ENCODE measurements at regions not wholly inside any gene's neighbourhood (a gene's known extent, or its start where the extent isn't known, plus 50 kb on each side); places are given as distances from the start of the nearest gene placed in this dataset.

DNA sequence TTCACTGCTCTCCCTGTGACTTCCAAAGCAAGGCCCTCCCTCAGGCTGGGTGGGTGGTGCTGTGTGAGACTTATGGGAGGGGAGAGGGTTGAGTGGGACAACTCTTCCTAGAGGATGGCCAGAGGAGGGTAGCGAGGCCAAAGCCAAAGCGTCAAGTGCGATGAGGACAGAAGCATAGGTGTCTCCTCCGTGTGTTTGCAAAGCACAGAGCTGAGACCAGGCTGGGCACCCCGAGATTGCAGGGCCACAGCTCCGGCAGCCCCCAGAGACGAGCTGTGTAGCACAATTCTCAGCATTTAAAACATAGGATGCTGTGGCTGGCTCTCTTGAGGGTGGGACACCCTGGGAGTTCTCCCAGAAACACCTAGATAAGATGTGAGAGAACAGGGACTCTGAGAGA lies 1374.5 kb downstream of the BRD1 start:
- no peak for DNase-seq (ENCODE audit: low read depth in 2 of 2)

DNA sequence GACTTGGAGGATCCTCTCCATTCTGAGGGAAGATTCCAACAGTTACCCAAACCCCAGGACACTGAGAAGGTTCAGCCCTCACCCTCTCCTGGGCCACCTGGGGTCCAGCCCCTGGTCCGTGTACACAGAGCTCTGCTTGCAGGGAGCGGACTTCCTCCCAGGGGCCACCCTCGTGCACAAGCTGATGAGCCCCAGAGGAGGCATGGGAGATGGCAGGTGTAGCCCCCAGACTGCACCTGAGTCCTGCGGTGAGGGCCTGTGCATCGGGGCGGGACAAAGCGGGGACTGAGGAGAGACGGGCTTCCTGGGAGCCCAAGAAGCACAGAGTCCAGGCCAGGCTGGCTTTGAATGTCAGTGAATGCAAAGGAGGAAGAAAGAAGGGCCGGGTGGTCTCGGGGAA lies 1374.9 kb downstream of the BRD1 start:
- no peak for DNase-seq (ENCODE audit: low read depth in 2 of 2)

DNA sequence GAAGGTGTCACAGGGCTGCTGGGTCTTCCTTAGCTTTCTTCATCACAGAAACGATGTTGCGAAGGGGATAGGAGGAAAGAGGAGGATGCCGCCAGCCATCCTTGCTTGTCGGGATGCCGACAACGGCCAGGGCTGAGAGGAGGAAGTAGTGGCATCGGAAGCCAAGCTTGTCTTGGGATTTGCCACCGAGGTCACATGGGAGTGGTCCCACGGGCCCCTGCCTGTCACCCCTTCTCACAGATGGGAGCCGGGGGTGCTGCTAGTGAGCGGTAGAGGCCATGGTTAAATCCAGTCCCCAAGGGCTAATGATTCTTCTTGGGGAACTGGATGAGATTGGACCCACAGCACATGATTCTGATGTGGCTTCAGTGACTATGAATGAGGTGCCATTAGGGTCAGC lies 1375.8 kb downstream of the BRD1 start:
- DNase-seq (ENCODE audit: low read depth in 2 of 2) = no peak

DNA sequence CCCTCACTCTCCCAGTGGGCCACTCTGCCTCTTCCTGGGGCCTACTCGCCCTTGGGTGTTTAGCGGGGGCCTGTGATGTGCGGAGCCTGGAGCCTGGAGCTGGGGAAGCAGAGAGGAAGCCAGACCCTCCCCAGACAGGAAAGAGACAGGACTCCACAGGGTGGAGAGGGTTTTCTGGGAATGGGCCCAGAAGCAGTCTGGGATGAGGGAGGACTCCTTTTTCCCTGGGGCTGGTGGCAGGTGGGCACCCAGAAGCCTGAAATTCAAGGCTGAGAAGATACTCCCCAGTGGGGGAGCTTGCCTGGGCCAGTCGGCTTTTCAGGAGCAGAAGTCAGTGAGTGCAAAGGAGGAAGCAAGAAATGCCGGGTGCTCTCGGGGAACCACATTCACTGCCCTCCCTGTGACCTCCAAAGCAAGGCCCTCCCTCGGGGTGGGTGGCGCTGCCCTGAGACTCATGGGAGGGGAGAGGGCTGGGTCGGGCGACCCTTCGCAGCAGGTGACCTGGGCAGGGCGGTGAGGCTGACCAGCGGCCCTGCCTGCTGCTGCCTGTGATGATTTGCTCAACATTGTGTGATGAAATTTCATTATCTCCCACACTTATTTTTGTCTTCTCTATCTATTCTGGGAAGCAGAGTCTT lies 1377.4 kb downstream of the BRD1 start:
- DNase-seq (ENCODE audit: low read depth in 2 of 2) = no peak

DNA sequence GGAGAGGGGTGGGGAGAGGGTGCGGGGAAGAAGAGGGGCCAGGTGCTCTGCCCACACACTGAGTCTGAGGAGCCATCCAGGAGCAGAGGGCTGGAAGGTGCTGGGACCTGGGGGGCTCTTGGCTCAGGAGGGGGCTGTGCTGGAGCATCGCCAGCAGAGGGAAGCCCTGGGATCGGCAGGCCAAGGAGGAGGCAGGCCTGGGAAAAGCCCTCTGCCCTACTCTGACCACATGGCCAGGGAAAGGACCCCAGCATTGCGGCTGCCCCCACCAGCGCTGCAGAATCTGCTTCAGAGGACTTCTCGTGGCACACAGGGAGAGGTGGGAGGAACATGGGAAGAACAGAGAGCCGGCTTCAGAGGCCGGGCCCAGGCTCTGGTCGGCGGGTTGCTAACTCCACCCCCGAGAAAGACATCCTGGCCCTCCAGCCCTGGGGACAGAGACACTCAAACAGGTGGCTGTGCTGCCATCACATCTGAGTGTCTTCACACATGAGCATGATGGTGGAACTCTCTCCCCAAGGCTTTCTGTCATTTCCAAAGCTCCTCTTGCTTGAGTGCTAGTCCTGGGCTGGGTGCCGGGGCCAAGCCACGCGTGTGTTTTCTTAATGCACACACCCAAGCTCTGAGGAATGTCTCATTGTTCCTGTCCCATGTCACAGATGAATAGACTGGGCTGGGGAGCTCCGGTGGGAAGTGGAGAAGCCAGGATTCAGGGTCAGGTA lies 1378.0 kb downstream of the BRD1 start:
- DNase-seq (ENCODE audit: low read depth in 2 of 2) = no peak

DNA sequence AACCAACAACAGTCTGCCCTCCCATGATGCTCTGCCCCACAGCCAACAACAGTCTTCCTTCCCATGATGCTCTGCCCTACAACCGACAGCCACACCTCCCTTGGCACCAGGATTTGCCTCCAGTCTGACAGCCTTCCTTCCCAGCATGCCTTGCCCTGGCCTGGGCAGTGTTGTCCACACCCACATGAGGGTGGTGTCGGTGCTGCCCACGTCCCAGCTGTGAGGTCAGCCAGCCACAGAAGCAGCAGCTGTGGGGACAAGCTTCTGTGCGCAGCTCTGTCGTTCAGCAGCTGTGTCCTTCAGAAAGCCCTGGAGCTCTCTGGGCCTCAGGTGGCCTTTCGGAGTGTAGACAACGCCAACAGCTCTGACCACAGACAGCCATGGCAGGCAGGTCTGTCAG lies 1378.9 kb downstream of the BRD1 start:
- no peak for DNase-seq (ENCODE audit: low read depth in 2 of 2)

DNA sequence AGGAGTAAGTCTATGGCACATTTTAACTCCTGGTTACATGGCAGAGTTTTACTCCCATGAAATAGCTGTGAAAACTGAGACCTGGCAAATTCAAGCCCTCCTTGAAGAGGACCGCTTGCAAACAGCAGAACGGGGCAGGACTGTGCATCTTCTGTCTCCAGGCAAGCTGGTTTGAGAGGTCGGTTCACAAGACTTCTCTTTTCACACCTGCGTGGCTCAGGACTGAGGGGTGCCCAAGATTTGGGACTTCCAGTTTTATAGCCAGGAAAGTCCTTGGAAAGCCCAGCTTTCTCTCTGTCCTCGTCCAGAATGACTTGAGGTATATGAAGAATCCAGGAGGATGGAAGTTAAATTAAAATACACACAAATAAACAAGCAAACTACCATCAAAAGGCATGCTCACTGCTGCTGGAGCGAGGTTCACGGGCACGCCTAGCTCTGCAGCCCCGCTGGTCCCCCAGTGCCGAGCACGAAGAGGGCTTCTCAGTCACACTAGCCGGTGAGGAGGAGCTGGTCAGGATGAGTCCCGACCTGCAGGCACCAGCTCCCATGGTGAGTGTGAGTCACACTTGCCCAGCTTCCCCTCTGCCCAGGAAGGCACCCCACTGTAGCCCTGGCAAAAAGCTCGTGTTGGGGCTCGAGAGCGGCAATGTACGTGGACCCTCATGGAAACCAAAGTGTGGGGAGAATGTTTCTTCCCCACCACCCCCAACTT lies 1382.4 kb downstream of the BRD1 start:
- DNase-seq (ENCODE audit: low read depth in 2 of 2) = no peak

DNA sequence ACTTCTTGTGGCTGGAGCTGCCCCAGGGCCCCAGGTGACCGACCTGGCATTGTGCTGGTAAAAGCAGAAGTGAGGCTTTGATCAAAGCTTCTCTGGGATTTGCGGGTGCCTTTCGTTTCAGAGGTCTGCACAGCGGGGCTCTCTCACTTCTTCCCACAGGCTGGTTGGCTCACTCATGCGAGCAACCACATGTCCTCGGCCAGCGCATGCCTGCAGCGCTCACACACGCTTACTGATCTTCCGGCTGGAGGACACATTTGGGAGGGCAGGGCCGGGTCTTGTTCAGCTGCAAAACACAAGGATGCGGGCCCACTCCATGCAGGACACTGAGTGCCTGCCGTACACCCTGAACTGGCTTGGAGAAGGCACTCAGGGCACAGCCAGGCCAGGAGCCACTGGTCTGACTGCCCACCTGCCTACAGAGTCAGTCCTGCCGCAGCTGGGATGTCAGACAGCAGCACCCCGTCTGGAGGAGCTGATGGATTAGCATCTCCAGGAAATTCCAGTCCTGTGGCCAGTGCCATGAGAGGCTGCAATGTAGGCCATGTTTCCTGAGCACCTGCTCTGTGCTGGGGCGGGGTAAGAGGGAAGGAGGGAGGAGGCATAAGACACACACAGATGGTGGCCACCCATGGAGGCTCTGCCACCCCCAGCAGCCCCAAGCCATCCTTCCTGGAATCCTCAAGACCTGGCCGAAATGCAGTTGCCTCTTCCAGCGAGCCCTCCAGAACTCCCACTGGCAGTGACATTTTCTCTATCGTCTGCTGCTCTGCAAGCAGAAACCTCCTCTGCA lies 1383.2 kb downstream of the BRD1 start:
- no peak for DNase-seq (ENCODE audit: low read depth in 2 of 2)

DNA sequence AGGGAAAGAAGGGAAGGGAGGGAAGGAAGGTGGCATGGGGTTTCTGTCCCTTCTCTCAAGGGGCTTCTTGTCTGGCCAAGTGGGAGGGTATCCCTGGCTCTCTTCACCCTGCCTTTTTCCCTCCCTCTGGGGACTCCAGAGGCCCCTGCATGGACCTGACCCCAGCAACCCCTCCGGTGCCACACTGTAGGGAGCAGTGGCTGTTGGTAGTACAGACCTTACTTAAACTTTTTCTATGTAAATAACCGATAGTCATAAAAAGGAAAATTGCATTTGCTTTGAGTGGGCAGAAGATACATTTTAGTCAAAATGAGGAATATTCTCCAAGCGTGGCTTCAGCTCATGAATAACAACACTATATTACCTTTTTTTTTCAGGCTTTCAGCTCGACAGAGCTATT lies 1384.0 kb downstream of the BRD1 start:
- no peak for DNase-seq (ENCODE audit: low read depth in 2 of 2)

DNA sequence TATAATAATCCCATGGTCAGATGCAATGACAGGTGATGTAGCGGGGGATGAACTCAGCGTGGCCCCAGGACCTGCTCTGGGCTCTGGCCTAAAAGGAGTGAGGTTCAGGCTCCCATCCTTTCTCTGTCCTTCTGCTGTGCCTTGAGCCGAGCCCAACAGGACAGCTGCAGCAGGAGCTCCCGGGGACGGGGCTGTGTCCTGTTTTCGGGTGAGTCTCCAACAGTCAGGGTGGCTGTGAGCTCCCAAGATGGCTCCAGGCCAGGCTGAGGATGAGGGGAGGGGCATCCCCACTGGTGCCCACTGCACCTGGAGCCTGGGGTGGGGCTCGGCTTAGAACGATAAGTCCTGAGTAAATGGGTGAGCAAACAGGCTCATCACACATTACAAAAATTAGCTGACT lies 1385.0 kb downstream of the BRD1 start:
- DNase-seq (ENCODE audit: low read depth in 2 of 2) = no peak

DNA sequence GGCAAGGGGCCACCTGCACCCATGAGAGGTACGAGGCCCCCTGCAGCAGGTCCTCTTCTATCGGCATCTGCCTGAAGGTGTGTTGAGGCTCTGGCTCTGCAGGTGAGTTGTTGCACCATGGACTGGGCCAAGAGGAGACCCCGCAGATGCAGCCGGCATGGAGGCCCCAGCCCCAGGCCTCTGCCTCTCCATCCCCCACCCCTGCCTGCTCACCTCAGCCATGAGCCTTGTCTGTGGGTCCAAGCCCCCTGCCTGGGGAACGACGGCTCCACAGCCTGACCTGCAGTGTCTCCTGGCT lies 1386.2 kb downstream of the BRD1 start:
- no peak for DNase-seq (ENCODE audit: low read depth in 2 of 2)

DNA sequence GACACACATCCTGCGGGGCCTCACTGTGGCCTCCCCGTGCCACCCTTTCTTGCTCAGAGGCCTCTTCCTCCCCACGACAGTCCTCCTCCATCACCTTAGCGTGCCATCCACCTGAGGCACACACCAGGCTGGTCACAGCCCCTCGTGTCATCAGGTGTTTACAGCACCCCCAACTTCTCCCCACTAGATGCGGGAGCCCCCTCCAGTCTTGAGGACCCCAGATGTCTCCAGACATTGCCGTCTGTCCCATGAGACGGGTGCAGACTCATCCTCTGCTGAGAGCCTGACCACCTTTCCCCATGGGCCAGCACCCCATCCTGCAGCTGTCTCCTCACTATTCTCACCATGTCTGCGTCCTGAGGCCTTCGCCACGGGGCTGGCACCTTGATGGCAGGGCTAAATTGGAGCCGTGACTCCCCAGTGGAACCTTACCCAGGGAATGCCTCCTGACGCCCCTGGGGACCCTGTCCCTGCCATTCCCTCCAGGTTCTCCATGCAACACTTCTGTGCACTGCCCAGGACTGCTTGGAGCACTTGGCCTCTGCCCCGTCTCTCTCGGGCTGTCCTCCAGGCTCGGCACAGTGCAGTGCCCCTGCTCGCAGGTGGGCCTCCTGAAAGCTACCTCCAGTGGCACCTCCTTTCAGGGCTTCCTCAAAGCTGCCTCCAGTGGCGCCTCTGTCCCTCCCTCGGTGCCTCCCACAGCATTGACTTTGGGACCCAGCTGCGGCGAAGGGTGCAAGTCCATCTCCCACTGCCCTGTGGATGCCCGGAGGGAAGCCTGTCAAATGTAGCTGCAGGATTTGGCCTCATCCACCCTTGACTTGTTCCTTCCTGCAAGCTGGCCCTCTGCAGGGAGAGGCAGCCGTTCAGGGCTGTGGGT lies 1386.8 kb downstream of the BRD1 start:
- DNase-seq (ENCODE audit: low read depth in 2 of 2) = no peak

DNA sequence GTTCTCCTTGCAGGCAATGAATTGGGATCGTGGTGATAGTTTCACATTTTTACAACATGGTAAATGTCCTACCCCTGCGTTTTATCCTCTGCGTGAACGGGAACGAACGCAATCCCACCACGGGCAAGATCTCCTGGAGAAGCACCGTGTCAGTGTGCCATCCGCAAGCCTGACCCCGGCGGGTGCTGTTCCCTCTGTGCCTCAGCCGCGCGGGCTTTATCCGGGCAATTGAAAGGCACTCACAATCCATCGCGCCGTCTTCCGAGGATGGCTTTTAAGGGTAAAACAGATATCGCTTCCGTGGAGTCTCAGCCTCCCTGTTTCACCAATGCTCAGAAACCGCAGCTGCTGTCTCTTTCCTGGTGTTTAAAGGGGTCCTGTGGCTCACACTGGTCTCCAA lies 1387.5 kb downstream of the BRD1 start:
- no peak for DNase-seq (ENCODE audit: low read depth in 2 of 2)

DNA sequence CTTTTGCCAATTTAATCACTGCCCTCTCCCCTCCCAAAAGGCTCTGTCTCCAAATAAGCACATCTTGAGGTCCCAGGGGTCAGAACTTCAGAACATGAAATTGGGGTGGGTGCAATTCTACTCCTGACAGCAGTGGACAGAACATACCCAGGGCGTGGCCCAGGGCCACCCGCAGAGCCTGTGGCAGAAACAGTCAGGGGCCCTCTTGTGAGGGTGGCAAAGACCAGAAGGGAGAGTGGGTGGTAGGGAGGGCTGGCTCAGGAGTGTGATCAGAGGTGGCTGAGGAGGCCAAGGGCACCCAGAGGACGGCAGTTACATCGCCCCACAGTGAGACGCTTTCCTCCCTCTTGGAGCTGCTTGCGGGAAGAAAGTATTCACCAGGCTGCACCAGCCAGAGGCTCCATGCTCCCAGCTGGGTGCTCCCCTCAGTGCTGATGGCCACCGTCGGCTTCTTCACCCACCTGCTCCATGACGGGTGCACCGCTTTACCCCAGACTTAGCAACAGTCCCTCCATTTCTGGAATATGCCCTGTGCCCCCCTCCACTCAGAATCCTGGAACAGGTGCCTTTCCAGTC lies 1388.0 kb downstream of the BRD1 start:
- no peak for DNase-seq (ENCODE audit: low read depth in 2 of 2)

DNA sequence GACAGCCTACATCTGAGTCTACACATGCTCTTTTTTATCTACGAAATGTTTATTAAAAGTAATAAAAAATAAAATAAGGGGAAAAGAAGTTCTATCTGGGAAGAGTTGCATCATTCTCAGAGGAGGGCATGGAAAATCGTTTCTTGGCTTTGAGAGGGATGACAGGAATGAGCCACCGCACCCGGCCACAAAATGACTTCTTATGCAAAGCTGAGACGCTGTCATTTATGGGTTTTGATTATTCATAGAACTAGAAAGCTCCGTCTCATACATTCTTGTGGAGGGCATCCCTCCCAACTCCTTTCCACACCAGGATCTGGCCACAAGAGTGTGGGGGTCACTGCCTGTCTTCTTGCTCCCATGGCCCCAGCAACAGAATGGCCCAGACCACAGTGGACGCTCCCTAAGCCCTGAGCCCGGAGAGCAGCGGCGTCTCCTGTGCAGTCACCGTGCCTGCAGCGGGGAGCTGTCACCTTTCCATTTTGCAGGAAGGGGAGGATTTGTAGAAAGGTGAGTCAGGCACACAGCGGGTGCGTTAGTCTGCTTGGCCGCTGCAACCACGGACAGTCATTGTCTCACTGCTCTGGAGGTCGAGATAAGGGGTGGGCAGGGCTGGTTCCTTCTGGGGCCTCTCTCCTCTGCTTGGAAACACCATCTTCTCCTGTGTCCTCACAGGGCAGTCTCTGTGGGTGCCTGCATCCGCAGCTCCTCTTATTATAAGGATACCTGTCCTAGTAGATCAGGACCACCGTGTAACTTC lies 1388.7 kb downstream of the BRD1 start:
- no peak for DNase-seq (ENCODE audit: low read depth in 2 of 2)

DNA sequence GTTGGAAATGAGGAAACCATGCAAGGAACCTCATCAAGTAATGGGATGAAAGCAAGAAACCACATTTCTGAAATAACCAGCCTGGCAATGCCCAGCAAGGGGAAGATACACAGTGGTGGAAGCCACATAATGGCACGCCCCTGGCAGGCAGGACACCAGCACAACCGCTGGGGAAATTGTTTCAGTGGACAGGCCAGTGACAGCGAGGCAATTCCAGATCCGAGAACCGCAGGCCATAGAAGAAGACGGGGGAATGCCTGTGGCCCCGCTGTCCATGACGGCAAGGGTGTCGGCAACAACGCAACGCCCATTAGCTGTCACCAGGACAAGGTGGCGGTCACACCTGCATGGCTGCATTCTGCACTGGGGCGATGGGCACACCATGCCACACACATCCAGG lies 1389.6 kb downstream of the BRD1 start:
- no peak for DNase-seq (ENCODE audit: low read depth in 2 of 2)

DNA sequence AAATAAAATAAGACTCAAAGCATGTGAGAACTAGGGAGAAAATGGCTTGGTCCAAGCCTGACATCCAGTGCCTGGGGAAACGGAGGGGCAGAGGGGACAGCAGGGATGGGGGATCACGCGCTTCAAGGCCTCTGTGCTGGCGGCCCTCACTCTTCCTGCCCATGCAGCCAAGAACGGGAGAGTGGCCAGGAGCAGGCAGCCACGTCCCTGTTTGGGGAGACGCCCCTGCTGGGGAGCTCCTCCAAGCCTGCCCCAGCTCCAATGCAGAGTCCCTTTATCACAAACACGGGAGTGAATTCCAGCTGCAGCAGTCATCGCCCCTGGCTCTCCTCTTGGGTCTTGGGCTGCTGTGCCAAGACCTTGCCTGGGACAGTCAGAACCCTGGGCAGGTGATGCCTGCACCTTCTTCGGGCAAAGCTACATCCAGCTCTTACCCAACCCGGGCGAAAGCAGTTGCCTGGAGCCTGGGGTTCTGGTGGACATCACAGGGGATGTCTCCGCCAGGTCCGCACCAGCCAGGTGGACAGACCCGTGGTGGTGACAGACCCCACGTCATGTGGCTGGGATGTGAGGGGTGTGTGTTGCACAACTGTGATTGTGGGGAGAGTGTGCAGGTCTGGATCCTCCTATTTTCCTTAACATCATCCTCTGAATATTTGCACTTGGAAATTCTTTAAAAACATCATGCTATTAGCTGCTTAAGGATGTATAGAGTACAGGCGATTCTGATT lies 1391.3 kb downstream of the BRD1 start:
- no peak for DNase-seq (ENCODE audit: low read depth in 2 of 2)

DNA sequence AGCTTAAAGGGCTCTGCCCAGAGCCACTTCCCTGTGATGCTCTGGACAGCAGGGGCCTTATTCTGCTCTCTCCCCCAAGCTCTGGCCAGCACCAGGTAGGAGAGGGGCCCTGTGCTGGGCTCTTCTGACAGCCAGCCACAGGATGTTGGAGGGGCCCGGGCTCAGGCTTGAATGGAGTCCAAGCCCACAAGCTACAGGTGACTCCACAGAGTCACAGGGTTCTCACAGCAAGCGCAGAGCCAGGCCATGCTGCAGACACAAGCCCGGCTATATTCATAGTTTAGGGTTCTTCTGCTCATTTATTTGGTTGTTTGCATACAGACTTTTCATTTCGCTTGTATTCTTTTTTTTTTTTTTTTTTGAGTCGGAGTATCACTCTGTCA lies 1392.8 kb downstream of the BRD1 start:
- no peak for DNase-seq (ENCODE audit: low read depth in 2 of 2)

DNA sequence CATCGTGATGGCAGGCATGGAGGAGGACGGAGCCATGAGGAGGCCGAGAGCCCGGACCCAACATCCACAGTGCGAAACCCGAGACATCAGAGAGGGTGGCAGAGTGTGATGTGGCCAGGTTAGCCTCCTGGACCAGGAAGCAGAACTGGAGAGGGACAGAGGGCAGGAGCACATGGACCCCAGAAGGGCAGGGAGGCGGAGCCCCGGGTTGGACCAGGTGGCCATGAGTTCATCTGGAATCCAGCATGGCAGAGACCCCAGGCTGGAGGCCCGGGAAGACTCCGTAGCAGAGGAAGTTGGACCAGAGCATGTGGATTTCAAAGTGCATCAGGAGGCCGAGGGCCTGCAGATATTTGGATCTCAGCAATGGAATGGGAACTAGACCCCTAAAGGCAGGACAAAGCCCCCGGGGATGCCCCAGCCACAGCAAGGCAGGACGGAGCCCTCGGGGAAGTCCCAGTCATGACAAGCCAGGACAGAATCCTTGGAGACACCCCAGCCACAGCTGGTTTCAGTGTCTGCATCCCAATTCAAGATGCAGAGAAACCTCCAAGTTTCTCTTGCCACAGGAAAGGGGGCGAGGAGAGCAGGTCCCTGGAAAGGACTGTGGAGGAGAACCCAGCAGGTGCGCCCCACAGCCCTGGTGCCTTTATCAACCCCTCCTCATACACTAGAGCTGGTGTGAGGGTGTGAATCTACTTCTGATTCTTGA lies 1393.4 kb downstream of the BRD1 start:
- DNase-seq (ENCODE audit: low read depth in 2 of 2) = no peak

Measured in dermis microvascular lymphatic vessel endothelial cell (primary cell).